ENCODE measurements at regions not wholly inside any gene's neighbourhood (a gene's known extent, or its start where the extent isn't known, plus 50 kb on each side); places are given as distances from the start of the nearest gene placed in this dataset.

GRCh38 chr14:71712478-71712877, 219.8 kb upstream of the RGS6 start:
- TF ChIP-seq RFX5 (IDR thresholded peaks at IDR 0.05; ENCODE audit: low read depth, low read length) (no peak), CTCF (conservative IDR thresholded peaks at IDR 0.05; ENCODE audit: low read depth, low read length) (no peak), BHLHE40 (IDR thresholded peaks at IDR 0.05; ENCODE audit: low read depth, low read length) (no peak), USF2 (IDR thresholded peaks at IDR 0.05; ENCODE audit: low read depth, low read length) (no peak), POLR2A (IDR thresholded peaks at IDR 0.05; ENCODE audit: low read depth, low read length) (no peak), CEBPB (IDR thresholded peaks at IDR 0.05; ENCODE audit: low read depth, low read length) (no peak)
